Superior temporal gyrus (tissue), 1 donor: ENCODE measurements at regions not wholly inside any gene's neighbourhood (a gene's known extent, or its start where the extent isn't known, plus 50 kb on each side); places are given as distances from the start of the nearest gene placed in this dataset.

ENCODE experiments used
- DNase-seq: peaks from one replicate; pipeline ENCODE4 v3.0.0-alpha.2; 2016; ENCODE audit errors: extremely low spot score

GRCh38 chr4:89365375-89365774 is 57.8 kb upstream of the GPRIN3 start:
- no peak for DNase-seq

GRCh38 chr4:89364541-89364940 is 56.9 kb upstream of the GPRIN3 start:
- no peak for DNase-seq

- DNase-seq = no peak
Measured at GRCh38 chr4:89363786-89364185, 56.2 kb upstream of the GPRIN3 start.

GRCh38 chr4:89358935-89359638 is 51.5 kb upstream of the GPRIN3 start:
- no peak for DNase-seq

GRCh38 chr4:89357787-89358186 is 50.2 kb upstream of the GPRIN3 start:
- no peak for DNase-seq
